Upper lobe of left lung (tissue), 4 donors: ENCODE measurements at regions not wholly inside any gene's neighbourhood (a gene's known extent, or its start where the extent isn't known, plus 50 kb on each side); places are given as distances from the start of the nearest gene placed in this dataset.

Experiments used
- CTCF ChIP-seq, 6 experiments: fragments of 450-650 bp in 4 of 6; fragments of 200-600 bp in 2 of 6; sonication (generic) in 2 of 6; IDR thresholded peaks; one replicate each; pipeline ENCODE4 v1.5.1; 2016 to 2019; ENCODE audit warnings: antibody characterized with exemption in 6 of 6
- POLR2A ChIP-seq, 4 donors: fragments of 450-650 bp; IDR thresholded peaks; one replicate each; pipeline ENCODE4 v1.5.1; 2016 to 2017; ENCODE audit warnings: antibody characterized with exemption in 4 of 4, mild to moderate bottlenecking in 2 of 4
- POLR2AphosphoS5 ChIP-seq, 2 donors: sonication (generic); formaldehyde crosslinking; IDR thresholded peaks; one replicate each; pipeline ENCODE4 v1.5.1; 2017; ENCODE audit warnings: antibody characterized with exemption in 2 of 2

GRCh38 chr4:53647547-53647946 lies 56.3 kb upstream of the LNX1 start:
- TF ChIP-seq POLR2A (IDR thresholded peaks at IDR 0.05) (no peak), POLR2AphosphoS5 (IDR thresholded peaks at IDR 0.05) (no peak), CTCF (IDR thresholded peaks at IDR 0.05) (no peak)
